ENCODE measurements at regions not wholly inside any gene's neighbourhood (a gene's known extent, or its start where the extent isn't known, plus 50 kb on each side); places are given as distances from the start of the nearest gene placed in this dataset.

DNA sequence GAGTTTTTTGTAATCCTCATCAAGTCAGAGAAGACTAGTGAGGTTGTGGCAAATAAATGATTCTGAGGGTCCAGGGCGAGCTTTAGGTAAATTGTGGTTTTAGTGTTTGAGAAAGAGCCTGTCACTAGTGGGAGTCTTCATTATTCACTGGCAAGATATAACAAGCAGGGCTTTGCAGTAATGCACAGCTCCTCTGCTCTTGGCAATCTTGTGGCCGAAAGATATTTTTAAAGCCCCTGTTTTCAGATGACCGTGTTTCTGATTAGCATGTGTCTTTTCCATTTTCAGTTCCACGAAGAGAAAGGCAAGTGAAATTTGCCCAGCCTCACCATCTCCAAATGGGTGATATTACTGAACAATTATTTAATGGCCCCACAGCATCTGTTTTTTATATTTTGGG lies 154.0 kb upstream of the BCL6 start:
- no peak for DNase-seq (ENCODE audit: low read depth)

DNA sequence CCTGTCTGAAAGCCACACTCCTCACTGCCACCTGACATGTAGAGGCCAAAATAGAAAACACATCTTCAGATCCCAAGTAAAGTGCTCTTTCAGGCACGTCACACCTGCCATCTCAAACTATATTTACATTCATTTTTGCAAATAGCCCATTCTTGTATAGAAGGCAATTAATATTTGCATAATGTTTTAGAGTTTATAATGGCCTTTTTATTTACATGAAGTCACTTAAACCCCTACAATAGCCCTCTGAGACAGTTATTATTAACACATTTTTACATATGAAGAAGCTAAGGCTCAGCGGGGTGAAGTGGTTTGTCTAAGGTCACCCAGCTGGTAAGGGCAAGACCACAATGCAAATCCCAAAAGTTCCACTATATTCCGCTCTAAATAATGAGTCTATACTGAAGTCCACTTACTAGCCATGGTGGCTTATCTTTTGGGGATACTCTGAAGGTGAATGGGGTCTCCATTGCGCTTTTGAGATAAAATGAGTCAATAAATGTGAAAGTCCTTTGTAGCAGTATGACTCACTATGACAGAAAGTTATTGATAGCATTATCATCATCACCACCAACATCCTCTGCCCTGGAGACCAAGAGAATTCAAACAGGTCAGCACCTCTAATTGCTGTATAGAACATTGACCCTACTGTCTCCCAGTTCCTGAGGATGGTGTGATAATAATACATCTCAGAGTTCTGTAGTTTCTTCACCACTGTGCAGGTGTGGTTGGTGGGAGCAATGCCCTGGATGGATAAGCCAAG lies 155.9 kb upstream of the BCL6 start:
- peak; percentile 36 for DNase-seq (ENCODE audit: low read depth)

DNA sequence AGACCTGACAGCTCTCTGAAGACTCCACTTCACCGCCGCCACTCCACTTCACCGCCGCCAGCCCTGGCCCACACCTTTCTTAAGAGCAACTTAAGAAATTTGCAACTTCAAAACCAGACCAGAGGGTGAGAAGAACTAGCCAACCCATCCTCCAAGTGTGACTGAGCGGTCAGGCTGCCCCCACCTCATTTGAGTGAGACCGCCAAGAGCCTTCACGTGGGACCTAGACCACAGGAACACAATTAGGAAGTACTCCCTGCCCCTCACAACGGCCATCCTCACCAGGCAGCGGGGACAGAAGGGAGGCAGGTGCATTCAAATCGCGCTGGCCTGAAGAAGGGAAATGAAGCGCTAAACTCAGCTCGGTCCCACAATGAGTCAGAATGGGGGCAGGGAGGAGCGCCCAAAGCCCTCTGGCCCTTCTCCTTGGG lies 156.8 kb upstream of the BCL6 start:
- DNase-seq (ENCODE audit: low read depth) = peak; percentile 9

DNA sequence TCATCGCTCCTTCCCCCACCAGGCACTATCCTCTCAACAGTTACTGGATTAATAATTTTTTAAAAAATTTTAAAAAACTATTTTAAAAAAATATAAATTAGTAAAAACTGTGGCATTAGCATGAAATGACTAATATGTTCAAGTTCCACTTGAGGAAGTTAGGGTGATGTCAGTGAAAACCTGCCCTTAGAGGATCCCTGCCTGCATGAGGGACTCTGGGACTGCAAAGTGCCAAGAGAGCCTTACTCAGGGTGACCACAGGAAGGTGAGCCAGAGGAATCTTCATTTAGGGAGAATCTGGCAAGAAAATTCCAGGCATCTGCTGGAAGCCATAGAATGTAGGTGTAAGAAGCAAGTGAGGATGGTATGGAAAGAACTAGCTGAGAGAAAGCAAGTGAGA lies 157.7 kb upstream of the BCL6 start:
- DNase-seq (ENCODE audit: low read depth) = no peak

DNA sequence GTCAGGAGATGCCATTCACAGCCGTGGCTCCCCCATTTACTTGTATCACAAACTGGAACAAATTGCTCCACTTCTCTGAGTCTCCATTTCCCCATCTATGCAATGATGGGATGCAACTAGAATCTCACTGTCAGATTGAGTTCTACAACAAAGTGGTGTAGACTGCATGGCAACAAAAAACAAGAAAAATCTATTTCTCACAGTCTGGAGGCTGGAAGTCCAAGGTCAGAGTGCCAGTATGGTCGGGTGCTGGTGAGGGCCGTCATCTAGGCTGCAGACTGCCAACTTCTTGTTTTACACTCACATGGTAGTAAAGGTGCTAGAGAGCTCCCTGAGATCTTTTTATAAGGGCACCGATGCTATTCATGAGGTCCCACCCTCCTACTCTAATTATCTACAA lies 158.4 kb upstream of the BCL6 start:
- DNase-seq (ENCODE audit: low read depth) = no peak

DNA sequence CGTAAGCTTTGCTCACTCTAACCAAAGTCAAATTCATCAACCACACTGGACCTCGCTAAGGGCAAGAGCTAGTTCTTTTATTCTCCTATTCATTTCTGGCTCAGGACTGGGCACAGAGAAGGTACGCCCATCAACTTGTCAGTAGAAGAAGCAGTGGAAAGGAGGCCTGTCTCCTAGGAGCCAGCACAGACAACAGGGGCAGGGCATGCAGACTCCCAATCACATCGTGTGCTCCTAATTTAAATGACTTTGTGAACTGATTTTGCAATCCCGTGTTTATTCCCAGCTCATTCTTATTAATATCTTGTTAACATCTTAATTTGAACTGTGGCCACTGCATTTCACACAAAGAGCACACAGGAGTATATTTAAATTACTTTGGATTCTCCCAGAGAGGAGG lies 161.1 kb upstream of the BCL6 start:
- DNase-seq (ENCODE audit: low read depth) = no peak

DNA sequence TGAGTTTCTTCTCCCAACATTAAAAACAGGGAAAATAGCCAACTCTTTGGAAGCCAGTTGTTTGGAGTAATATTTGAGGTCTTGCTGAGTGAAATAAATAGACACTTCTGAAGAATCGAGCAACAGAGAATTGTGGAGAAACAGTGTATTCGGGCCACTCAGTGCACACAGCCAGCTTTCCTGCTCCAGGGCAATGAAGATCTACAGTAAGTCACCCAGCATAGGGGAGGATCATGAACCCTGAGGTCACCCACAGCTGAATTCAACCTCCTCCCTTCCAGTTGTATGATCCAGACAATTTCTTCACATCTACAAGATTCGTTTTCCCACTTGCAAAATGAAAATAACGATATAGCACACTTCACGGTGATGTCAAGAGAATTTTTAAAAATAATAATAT lies 161.7 kb upstream of the BCL6 start:
- no peak for DNase-seq (ENCODE audit: low read depth)

DNA sequence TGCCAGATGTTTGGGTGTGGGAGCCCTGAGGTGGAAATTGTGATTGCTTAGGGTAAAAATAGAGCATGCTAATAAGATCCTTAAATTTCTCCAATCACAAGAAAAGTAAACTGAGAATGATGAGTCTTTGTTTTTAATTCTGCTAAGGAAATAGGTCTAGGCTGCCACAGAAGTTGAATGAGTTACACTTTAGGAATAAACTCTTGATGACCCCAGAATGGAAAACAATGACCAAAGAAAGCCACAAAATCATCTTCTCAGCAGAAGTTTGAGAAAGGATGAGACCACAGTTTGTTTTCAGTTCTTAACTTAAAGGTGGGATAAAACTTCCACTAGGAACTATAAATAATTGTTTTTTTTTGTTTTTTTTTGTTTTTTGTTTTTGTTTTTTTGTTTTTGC lies 164.6 kb upstream of the BCL6 start:
- DNase-seq (ENCODE audit: low read depth) = peak; percentile 13

DNA sequence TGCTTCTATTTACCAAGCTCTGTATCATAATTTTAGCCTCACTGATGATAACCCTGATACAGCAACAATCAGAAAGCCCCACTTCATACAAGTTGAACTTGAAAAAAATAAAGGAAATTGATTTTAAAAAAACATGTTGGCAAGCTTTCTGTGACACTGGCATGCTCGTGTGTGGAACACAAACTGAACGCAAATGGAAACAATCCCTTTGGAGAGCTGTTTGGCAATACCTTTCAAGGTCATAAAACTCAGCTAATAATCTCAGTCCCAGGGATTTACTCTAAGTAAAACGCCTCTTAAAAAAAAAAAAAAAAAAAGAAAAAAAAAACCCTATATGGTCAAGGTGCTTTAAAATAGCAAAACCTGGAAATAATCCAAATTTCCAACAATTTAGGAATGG lies 166.7 kb upstream of the BCL6 start:
- DNase-seq (ENCODE audit: low read depth) = no peak

DNA sequence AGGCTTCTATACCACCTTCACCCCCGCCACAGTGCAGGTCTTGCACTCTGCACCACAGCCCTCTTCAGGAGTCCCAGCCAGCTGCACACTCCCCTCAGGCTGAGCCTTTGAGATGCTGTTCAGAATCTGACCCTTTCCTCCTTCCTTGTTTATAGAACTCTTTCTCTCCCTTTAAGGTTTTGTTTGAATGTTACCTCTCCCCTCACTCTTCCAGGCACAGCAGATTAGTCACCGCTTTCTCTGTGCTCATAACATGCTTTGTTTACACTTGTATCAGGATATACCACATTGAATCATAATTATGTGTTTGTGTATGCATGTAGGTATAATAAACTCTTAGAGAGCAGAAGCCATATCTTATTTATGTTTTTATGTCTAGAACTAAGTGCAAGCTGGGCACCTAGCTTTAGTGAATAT lies 168.4 kb upstream of the BCL6 start:
- no peak for DNase-seq (ENCODE audit: low read depth)

DNA sequence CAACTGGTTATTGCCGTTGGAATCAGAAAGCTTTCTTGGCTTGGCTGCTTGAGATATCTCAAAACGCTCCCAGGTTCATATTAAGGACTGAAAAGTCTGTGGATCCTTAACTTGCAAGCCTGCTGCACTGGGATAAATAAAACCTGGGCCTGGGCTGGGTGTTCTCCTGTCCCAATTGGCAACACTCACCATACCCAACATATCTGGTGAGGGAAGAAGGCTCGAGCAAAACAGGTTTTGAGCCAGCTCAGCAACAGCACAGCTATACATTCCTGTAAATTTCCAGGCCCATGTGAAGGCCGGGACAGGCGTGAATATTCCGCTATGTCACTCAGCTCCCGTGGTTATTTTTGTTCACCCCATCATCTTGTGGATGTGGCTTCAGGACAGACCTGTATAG lies 169.0 kb upstream of the BCL6 start:
- no peak for DNase-seq (ENCODE audit: low read depth)

DNA sequence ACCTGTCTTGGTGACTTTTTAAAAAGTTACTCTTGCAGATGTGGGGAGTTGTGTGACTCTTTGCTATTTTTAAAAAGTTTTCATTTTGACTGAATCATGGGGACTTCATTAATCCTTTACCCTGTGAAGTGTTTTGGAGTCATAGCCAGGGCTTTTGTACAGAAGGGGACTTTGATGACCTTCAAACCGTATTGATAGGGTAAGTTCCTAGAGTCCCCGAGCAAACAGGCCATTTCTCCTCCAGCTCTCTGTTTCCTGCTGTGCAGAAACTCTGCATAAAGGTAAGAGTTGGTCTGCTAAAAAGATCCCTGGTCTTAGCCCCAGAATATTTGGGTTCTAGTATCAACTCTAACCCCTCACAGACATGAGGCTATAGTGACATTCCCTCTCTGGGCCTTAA lies 170.8 kb upstream of the BCL6 start:
- DNase-seq (ENCODE audit: low read depth) = no peak

DNA sequence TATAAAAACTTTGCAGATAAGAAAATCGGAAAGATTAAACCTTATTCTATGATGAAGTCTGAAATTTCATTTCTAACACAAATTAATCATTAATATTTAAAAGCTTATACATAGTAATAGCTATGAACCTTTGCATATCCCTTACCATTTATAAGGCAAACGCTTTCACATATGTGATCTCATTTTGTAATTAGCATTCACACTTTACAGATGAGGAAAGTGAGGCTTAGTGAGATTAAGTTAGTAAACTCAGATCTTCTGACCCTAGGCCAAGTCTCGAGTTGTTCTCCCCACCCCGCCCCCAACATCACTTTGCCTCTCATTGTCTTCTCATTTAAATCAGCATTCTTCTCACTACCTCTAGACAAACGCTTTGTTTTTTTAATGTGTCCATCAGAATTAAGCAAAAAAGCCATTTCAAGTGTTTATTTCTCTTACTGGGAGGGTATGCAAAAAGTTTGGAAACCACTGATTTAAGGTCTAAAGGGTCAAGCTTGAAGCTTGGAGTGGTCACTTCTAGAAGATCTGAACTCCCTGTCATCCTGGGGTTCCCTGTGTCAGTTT lies 172.9 kb upstream of the BCL6 start:
- DNase-seq (ENCODE audit: low read depth) = no peak

DNA sequence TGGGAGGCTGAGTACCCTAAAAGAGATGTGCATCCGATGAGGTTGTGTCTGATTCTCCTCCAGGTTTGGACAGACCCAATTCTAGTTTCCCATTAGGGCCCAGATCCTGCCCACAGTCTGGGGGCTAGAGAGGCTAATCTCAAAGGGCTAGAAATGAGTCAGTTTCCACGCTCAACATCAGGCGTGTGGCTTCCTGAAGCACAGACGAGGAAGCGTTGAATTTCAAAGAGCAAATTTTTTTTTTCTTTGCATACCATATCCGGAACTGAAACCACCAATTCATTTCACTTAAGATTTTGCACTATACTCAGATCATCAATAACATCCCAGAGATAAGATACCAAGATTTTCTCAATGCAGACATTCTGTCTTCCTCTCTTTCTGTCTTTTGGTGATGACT lies 173.8 kb upstream of the BCL6 start:
- DNase-seq (ENCODE audit: low read depth) = no peak

DNA sequence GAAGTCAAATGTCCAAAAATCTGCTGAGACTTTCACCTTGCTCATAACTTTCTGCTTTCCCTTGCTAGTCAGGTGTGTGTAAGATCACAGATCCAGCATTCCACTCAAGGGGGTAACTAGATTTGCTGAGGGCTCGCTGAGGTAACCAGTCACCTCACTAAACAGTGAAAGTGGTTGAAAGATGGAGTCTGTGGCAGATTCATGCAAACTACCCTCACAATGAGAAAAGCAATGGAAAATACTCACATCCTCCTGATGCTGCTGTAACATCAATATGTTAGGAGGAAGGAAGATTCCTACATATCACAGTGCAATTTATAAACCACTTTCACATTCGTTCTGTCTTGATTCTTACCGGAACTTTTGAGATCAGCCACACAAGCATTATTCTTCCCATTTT lies 174.3 kb upstream of the BCL6 start:
- DNase-seq (ENCODE audit: low read depth) = no peak

DNA sequence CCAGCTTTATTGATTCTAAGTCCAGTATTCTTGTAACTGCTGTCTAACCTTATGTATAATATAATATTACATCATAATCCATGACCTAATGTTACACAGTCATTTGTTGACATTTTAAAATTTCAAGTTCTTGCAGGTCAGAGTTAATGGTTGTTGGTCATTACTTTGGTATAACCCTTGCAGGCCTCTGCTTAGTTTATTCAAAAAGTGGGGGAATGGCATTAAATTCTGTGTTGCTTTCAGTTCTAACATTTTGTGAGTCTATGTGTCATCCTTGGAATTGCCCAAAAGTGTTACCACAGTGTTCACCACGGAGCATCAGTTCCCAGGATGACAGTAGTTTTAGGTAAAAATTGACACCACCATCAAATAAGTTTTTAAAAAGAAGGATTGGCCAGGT lies 174.8 kb upstream of the BCL6 start:
- DNase-seq (ENCODE audit: low read depth) = no peak

DNA sequence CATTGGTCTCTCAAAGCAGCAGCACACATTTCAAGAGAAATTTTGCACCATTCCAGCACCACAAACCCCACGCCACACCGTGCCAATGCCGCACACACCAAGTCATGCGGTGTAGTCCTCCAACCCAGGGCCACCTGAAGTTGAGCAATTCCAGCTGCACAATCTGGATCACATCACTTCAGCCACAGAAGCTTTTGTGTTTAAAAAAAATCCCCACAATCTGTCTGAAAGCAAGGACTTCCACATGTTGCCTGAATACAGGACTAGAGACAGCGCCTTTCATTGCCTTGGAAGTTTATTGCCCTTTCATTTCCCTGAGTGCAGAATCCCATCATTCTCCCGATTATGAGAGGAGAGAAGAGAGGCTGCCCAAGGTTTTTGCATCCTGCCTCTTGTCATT lies 175.6 kb upstream of the BCL6 start:
- DNase-seq (ENCODE audit: low read depth) = no peak

DNA sequence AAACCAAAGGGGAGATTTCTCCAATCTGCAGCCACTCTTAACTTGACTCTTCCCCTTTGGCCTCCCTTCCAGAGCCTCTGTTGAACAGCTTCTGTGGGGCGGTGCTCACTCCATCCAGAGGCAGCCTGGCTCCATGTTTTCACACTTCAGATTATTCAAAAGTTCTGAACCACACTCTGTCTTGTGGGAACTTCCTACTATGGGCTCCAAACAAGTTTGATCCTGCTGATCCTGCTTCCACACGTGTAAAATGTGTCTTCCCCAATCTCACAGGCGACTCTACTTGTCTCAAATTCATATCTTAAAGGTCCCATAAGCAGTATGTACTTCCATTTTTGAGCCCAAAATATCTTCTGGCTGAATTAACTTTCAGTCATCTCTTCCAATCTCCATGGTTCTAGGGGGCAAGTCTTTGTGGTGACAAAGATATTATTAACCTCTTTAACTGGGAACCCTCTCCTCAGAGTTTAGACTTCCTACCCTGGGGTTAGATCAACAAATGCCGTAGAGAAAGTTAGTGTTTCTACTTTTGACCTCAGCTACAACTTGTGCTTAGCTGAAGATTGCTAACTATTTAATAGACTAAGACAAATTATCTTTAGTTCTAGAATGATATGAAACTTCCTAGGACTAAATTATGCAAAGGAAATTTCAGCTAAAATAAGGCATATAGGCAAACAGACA lies 176.3 kb upstream of the BCL6 start:
- no peak for DNase-seq (ENCODE audit: low read depth)

DNA sequence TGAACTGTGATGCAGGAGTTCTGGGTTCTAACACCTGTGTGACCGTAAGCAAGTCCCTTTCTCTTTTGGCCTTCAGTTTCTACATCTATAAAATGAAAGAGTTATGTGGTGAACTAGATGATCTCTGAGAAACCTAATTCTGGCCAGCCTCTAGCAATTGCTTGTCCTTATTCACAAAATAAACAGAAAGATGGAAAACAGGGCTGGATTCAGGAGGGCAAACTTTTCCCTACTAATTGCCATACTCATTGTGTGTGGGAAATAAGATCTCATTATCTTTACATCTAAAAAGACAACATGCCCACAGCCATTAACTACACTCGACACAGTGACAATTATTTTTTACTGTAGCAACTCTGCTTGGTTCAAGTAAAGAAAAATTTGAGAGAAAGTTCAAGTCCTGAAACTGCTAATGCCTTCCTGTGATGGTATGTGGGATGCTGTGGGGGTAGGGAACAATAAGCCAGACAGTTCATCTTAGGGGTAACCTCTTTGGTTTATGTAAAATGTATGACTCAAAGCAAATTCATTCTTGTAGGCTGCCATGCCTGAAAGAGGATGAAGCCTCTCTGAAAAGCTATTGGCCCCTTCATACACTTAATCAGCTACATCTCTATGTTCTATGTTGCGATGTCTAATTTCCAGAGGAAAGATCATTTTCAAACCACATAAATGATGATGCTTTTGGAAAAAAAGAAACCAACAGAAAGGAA lies 177.6 kb upstream of the BCL6 start:
- DNase-seq (ENCODE audit: low read depth) = no peak

DNA sequence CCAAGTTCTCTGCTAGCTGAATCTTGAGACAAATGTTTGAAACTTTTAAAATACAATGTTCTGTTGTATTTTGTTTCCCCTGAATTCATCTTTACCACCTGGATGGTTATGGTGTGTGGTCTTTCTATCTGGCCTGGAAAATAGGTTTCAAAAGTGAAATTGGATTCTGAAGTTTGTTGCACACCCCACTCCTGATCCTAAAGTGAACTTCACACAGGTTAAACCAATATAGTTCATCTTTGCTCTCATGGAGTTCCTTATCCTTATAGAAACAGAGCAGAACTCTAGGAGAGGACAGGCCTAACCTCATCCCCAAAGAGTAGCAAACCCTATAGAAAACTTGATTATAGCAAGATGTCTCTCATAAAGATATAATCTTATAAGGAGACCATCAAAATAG lies 179.4 kb upstream of the BCL6 start:
- DNase-seq (ENCODE audit: low read depth) = no peak

DNA sequence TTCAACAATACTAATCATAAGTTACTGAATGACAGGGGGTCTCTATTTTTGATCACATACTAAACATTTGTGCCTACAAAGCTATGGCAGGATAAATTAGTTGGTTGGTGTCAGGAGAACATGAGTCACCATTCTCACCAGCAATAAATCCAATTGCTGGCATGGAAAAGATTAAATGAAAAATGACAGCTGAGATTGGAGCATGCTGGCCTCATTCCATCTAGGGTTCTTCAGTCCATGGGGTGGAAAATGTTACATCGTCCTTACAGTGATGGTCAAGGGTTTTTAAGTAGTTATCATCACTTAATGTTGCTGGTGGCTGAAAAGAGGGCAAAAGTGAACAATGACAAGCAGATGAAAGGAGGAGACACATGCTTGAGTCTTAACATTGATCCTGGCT lies 180.1 kb upstream of the BCL6 start:
- DNase-seq (ENCODE audit: low read depth) = peak; percentile 85

DNA sequence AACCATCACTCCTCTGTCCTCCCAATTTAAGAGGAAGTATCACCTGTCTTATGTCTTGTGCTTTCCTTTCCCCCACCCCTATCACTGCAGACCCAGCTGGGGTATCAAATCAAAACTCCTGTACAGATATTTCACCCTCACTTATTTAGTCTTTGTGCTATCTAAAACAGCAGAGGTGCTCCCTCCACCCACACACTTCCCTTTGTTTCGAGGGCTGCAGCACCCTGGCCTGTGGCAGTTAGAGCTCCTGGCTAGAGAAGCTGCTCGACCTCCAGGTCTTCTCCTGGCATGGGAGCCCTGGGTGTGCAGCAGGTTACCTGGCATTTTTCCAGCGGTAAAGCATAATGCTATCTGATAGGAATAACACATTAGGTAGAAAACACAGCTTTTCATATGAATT lies 181.4 kb upstream of the BCL6 start:
- DNase-seq (ENCODE audit: low read depth) = no peak
